GM12878 (cell line): ENCODE measurements at regions not wholly inside any gene's neighbourhood (a gene's known extent, or its start where the extent isn't known, plus 50 kb on each side); places are given as distances from the start of the nearest gene placed in this dataset.

ENCODE experiments used
- ATAC-seq: fragments of 200-7000 bp; cut with Tn5 transposase; 3 replicates; pipeline ENCODE4 v1.9.1; 2020; ENCODE audit warnings: mild to moderate bottlenecking, moderate library complexity
- BruUV-seq: library from RNA; stranded (reverse); fragments of 400-500 nt; replicated peaks from 2 replicates; lab custom pipeline; 2021; lab: Mats Ljungman, UMichigan
- CTCF ChIA-PET: fragments of 300-600 bp; sonication (Branson Sonifier 250); formaldehyde crosslinking; extraction: SDS; loops from one replicate; lab custom pipeline; 2021; ENCODE audit warnings: inconsistent platforms; lab: Yijun Ruan, JAX
- POLR2A ChIA-PET: fragments of 350-600 bp; formaldehyde crosslinking; extraction: SDS; loops from one replicate; lab custom pipeline; 2021; ENCODE audit warnings: inconsistent platforms; lab: Charles Lee
- RAD21 ChIA-PET: fragments of 300-600 bp; sonication (Branson Sonifier 250); formaldehyde crosslinking; loops from one replicate; lab custom pipeline; 2023; ENCODE audit warnings: antibody characterized with exemption; ENCODE audit not compliant: unreplicated experiment; lab: Charles Lee
- SMC1A ChIA-PET: fragments of 300-600 bp; sonication (Branson Sonifier 250); formaldehyde crosslinking; loops from one replicate; lab custom pipeline; 2023; ENCODE audit not compliant: unreplicated experiment, uncharacterized antibody; lab: Charles Lee
- DNase-seq: peaks from one replicate; pipeline ENCODE4 v3.0.0-alpha.2; 2011; ENCODE audit warnings: low read depth, low spot score
- FAIRE-seq: peaks from 3 replicates; lab custom pipeline; 2011; peaks lifted over from hg19 to GRCh38; lab: Jason Lieb, UNC
- H2AFZ ChIP-seq: 2 replicates; pipeline ENCODE4 v1.6.0; 2011; ENCODE audit warnings: low read depth, low read length, control low read depth; ENCODE audit not compliant: control insufficient read depth
- H3K27ac ChIP-seq: 2 replicates; pipeline ENCODE4 v1.5.1; 2011; ENCODE audit warnings: control low read depth; ENCODE audit not compliant: control insufficient read depth, insufficient read depth
- H3K27me3 ChIP-seq, 2 experiments: replicated peaks in 1 of 2; 2 replicates each; pipeline versions ENCODE4 v1.6.0 to v1.6.1; 2011; ENCODE audit warnings: low read length in 1 of 2; ENCODE audit not compliant: control insufficient read depth in 2 of 2, insufficient read depth in 2 of 2
- H3K36me3 ChIP-seq, 2 experiments: 2 replicates each; pipeline ENCODE4 v1.5.1; 2011; ENCODE audit warnings: low read length in 1 of 2; ENCODE audit not compliant: control insufficient read depth in 2 of 2, insufficient read depth in 2 of 2
- H3K4me1 ChIP-seq: 2 replicates; pipeline ENCODE4 v1.6.1; 2011; ENCODE audit warnings: mild to moderate bottlenecking, low read length, moderate library complexity, mixed read lengths; ENCODE audit not compliant: control insufficient read depth, insufficient read depth
- H3K4me2 ChIP-seq: 2 replicates; pipeline ENCODE4 v1.6.0; 2011; ENCODE audit warnings: control low read depth; ENCODE audit not compliant: control insufficient read depth, insufficient read depth
- H3K4me3 ChIP-seq: fragments of 200-600 bp; sonication (generic); 2 replicates; pipeline ENCODE4 v1.5.1; 2016
- H3K79me2 ChIP-seq: 2 replicates; pipeline ENCODE4 v1.6.0; 2011; ENCODE audit warnings: low read length; ENCODE audit not compliant: control insufficient read depth, insufficient read depth
- H3K9ac ChIP-seq: 2 replicates; pipeline ENCODE4 v1.8.0; 2011; ENCODE audit warnings: low read length, control low read depth, mixed read lengths; ENCODE audit not compliant: control insufficient read depth, insufficient read depth
- H3K9me3 ChIP-seq: replicated peaks from 3 replicates; pipeline ENCODE4 v1.5.1; 2011; ENCODE audit warnings: mild to moderate bottlenecking, low read length; ENCODE audit not compliant: control insufficient read depth, insufficient read depth
- H4K20me1 ChIP-seq: 2 replicates; pipeline ENCODE4 v1.6.0; 2011; ENCODE audit not compliant: control insufficient read depth, insufficient read depth
- CEBPB ChIP-seq, 2 experiments: fragments of 150-350 bp in 1 of 2; IDR thresholded peaks; 2 replicates each; pipeline ENCODE4 v1.6.1; 2012 to 2014; ENCODE audit warnings: low read depth in 2 of 2, low read length in 2 of 2, borderline replicate concordance in 1 of 2, inconsistent platforms in 1 of 2
- CHD1 ChIP-seq: IDR thresholded peaks from 2 replicates; pipeline ENCODE4 v1.6.1; 2012; ENCODE audit warnings: low read depth, low read length, improper control_type of control experiment
- FOS ChIP-seq: IDR thresholded peaks from 3 replicates; pipeline ENCODE4 v1.6.1; 2011; ENCODE audit warnings: borderline replicate concordance; ENCODE audit not compliant: insufficient read length; ENCODE audit errors: extremely low read depth
- HDAC2 ChIP-seq: fragments of 200-600 bp; sonication (generic); IDR thresholded peaks from 2 replicates; pipeline ENCODE4 v1.6.1; 2017
- IKZF2 ChIP-seq, 2 experiments: fragments of 450-650 bp; IDR thresholded peaks; 2 replicates each; pipeline ENCODE4 v1.6.1; 2017; ENCODE audit warnings: mild to moderate bottlenecking in 2 of 2, moderate library complexity in 2 of 2
- JUNB ChIP-seq: IDR thresholded peaks from 2 replicates; pipeline ENCODE4 v1.6.1; 2016; ENCODE audit warnings: antibody characterized with exemption, mild to moderate bottlenecking
- MTA2 ChIP-seq: fragments of 450-650 bp; IDR thresholded peaks from 2 replicates; pipeline ENCODE4 v1.6.1; 2016; ENCODE audit warnings: low read depth, mild to moderate bottlenecking, moderate library complexity
- NBN ChIP-seq: fragments of 450-650 bp; IDR thresholded peaks from 2 replicates; pipeline ENCODE4 v1.6.1; 2016
- PAX5 ChIP-seq: IDR thresholded peaks from 2 replicates; pipeline ENCODE4 v1.6.1; 2011; ENCODE audit warnings: low read depth, low read length, borderline replicate concordance
- SP1 ChIP-seq: IDR thresholded peaks from one replicate; pipeline ENCODE4 v1.6.1; 2011; ENCODE audit warnings: low read depth, low read length
- SUZ12 ChIP-seq: fragments of 200-600 bp; sonication (generic); IDR thresholded peaks from one replicate; pipeline ENCODE4 v1.6.1; 2018; ENCODE audit warnings: antibody characterized with exemption, mild to moderate bottlenecking; ENCODE audit not compliant: unreplicated experiment
- WRNIP1 ChIP-seq: IDR thresholded peaks from 2 replicates; pipeline ENCODE4 v1.6.1; 2011; ENCODE audit warnings: low read depth, low read length, improper control_type of control experiment, borderline replicate concordance
- WGBS: methylation state at CpG from one replicate; pipeline ENCODE4 v1.1.6; 2016; ENCODE audit warnings: low lambda C conversion rate; ENCODE audit not compliant: insufficient replicate concordance, insufficient coverage; ENCODE audit errors: missing lambda C conversion rate; 5-methylcytosine and 5-hydroxymethylcytosine counted together
- in situ Hi-C: fragments of 300-500 bp; cut with MboI; formaldehyde crosslinking; loops from 9 replicates; pipeline ENCODE4 v1.14.3; 2018; ENCODE audit warnings: mixed read lengths
- intact Hi-C: fragments of 100-400 bp; cut with micrococcal nuclease; formaldehyde crosslinking; loops from one replicate; pipeline ENCODE4 v1.14.2; 2022; ENCODE audit not compliant: unreplicated experiment
- TF ChIP-seq, protein P1 (sequence below): IDR thresholded peaks from 2 replicates; pipeline ENCODE4 v1.6.1; 2012; ENCODE audit warnings: low read length, inconsistent platforms
- TF ChIP-seq, protein P2 (sequence below): fragments of 450-650 bp; conservative IDR thresholded peaks from 2 replicates; pipeline ENCODE4 v1.6.1; 2017; ENCODE audit warnings: mild to moderate bottlenecking, moderate library complexity
- TF ChIP-seq, protein P3 (sequence below): IDR thresholded peaks from 2 replicates; pipeline ENCODE4 v1.6.1; 2012; ENCODE audit warnings: low read depth, low read length, improper control_type of control experiment

DNA sequence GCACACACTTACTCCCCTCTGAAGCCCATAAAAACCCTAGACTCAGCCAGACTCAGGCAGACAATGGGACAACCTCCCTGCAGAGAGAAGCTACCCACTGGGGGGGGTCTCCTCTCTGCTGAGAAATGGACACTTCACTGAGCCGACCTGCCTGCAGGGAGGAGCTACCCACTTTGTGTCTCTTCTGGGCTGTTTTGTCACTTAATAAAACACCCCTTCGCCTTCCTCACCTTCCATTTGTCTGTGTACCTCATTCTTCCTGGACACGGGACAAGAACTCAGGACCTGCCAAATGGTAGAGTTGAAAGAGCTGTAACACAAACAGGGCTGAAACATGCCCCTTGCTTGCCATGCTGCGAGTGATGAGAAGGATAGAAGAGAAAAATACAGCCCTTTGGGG, 151.7 kb upstream of the HDDC2 start:
- Histone ChIP-seq H4K20me1 (no peaks in the 10 kb centered on the region), H3K4me1 (no peaks in the 10 kb centered on the region), H3K27me3 (no peaks in the 10 kb centered on the region), H3K79me2 (no peaks in the 10 kb centered on the region), H3K27ac (no peak overlapping the region), H3K9me3 (peaks cover 2% of the 10 kb centered on the region; the same call in 2 of the 3 replicates), H2AFZ (no peak overlapping the region), H3K36me3 (no peaks in the 10 kb centered on the region), H3K4me2 (no peak overlapping the region), H3K4me3 (no peak overlapping the region), H3K9ac (no peak overlapping the region)
- in situ Hi-C loops: no loop called here
- no peak for TF ChIP-seq SP1
- no peak for TF ChIP-seq WRNIP1
- TF ChIP-seq CEBPB (IDR thresholded peaks at IDR 0.05; ENCODE audit: borderline replicate concordance in 1 of 2, low read depth in 2 of 2, low read length in 2 of 2): no peak
- TF ChIP-seq PAX5: no peak
- TF ChIP-seq HDAC2: no peak
- TF ChIP-seq, protein P1, sequence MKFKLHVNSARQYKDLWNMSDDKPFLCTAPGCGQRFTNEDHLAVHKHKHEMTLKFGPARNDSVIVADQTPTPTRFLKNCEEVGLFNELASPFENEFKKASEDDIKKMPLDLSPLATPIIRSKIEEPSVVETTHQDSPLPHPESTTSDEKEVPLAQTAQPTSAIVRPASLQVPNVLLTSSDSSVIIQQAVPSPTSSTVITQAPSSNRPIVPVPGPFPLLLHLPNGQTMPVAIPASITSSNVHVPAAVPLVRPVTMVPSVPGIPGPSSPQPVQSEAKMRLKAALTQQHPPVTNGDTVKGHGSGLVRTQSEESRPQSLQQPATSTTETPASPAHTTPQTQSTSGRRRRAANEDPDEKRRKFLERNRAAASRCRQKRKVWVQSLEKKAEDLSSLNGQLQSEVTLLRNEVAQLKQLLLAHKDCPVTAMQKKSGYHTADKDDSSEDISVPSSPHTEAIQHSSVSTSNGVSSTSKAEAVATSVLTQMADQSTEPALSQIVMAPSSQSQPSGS: no peak
- no peak for TF ChIP-seq FOS
- no peak for TF ChIP-seq SUZ12
- no peak for TF ChIP-seq IKZF2 (IDR thresholded peaks at IDR 0.05)
- TF ChIP-seq CHD1: no peak
- no peak for TF ChIP-seq JUNB
- no peak for TF ChIP-seq NBN
- TF ChIP-seq, protein P2, sequence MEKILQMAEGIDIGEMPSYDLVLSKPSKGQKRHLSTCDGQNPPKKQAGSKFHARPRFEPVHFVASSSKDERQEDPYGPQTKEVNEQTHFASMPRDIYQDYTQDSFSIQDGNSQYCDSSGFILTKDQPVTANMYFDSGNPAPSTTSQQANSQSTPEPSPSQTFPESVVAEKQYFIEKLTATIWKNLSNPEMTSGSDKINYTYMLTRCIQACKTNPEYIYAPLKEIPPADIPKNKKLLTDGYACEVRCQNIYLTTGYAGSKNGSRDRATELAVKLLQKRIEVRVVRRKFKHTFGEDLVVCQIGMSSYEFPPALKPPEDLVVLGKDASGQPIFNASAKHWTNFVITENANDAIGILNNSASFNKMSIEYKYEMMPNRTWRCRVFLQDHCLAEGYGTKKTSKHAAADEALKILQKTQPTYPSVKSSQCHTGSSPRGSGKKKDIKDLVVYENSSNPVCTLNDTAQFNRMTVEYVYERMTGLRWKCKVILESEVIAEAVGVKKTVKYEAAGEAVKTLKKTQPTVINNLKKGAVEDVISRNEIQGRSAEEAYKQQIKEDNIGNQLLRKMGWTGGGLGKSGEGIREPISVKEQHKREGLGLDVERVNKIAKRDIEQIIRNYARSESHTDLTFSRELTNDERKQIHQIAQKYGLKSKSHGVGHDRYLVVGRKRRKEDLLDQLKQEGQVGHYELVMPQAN: no peak
- TF ChIP-seq, protein P3, sequence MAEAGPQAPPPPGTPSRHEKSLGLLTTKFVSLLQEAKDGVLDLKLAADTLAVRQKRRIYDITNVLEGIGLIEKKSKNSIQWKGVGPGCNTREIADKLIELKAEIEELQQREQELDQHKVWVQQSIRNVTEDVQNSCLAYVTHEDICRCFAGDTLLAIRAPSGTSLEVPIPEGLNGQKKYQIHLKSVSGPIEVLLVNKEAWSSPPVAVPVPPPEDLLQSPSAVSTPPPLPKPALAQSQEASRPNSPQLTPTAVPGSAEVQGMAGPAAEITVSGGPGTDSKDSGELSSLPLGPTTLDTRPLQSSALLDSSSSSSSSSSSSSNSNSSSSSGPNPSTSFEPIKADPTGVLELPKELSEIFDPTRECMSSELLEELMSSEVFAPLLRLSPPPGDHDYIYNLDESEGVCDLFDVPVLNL: no peak
- no peak for TF ChIP-seq MTA2
- FAIRE-seq (no peak), ATAC-seq (no peak), DNase-seq (no peak)
- intact Hi-C loops: no loop called here
- POLR2A ChIA-PET: no interaction called here
- no TSS peak for BruUV-seq
- SMC1A ChIA-PET: interaction anchor here (0.6 kb wide), 1 partner anchor 9 kb away, joined by 4 read pairs; no protein-coding TSS in a partner anchor
- 17% methylated on average over 4 of the region's 4 CpGs for WGBS
- RAD21 ChIA-PET: no interaction called here
- CTCF ChIA-PET: no interaction called here
